Thymus (tissue), 11 donors: ENCODE measurements at regions not wholly inside any gene's neighbourhood (a gene's known extent, or its start where the extent isn't known, plus 50 kb on each side); places are given as distances from the start of the nearest gene placed in this dataset.

ENCODE experiments used
- DNase-seq, 9 donors: peaks; one replicate each; pipeline ENCODE4 v3.0.0-alpha.2; 2013; ENCODE audit warnings: low spot score in 9 of 9, low read depth in 6 of 9, missing footprints in 1 of 9
- H3K27ac ChIP-seq, 2 donors: one replicate each; pipeline ENCODE4 v1.5.1; 2013; ENCODE audit warnings: control low read depth in 1 of 2, low read depth in 1 of 2, low read length in 1 of 2, mild to moderate bottlenecking in 1 of 2, moderate library complexity in 1 of 2
- H3K27me3 ChIP-seq, 2 donors: one replicate each; pipeline ENCODE4 v1.5.1; 2013; ENCODE audit warnings: low read length in 1 of 2; ENCODE audit not compliant: control insufficient read depth in 2 of 2, insufficient read depth in 1 of 2
- H3K36me3 ChIP-seq, 2 donors: one replicate each; pipeline ENCODE4 v1.5.1; 2013; ENCODE audit warnings: low read length in 1 of 2, mild to moderate bottlenecking in 1 of 2, moderate library complexity in 1 of 2; ENCODE audit not compliant: control insufficient read depth in 2 of 2, insufficient read depth in 2 of 2
- H3K4me1 ChIP-seq, 2 donors: one replicate each; pipeline ENCODE4 v1.5.1; 2013; ENCODE audit warnings: low read length in 2 of 2; ENCODE audit not compliant: control insufficient read depth in 2 of 2, insufficient read depth in 2 of 2
- H3K4me3 ChIP-seq, 2 donors: one replicate each; pipeline ENCODE4 v1.5.1; 2013; ENCODE audit warnings: low read length in 2 of 2, control low read depth in 1 of 2, mild to moderate bottlenecking in 1 of 2
- H3K9me3 ChIP-seq, 2 donors: one replicate each; pipeline ENCODE4 v1.5.1; 2013; ENCODE audit warnings: low read length in 1 of 2, mild to moderate bottlenecking in 1 of 2; ENCODE audit not compliant: control insufficient read depth in 2 of 2, insufficient read depth in 1 of 2
- WGBS: extraction: QIAGEN DNeasy Blood & Tissue Kit; methylation state at CpG from one replicate; pipeline ENCODE4 v1.1.7; 2013; 5-methylcytosine and 5-hydroxymethylcytosine counted together
- donor health status: healthy.

DNA sequence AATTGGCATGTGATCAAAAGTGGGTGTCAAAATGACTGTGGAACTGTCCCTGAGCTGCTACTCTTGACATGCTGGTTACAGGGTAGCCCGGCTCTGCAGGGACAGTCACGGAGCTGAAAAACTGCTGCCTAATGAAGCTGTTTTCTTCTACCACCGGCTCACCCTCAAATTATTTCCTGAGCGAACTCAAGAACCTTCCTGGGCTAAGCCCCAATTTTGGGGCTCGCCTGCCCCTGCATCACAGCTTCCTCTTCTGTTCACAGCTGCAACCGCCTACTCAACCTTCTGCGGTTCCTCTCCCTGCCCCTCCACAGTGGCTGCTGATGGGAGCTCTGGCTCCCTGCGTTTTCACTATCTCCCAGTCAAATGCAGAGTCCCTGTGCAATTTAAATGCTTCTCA lies 110.8 kb upstream of the MLN start:
- Histone ChIP-seq H3K27ac (peak overlapping the region in 1 of 2 donors; percentile 79), H3K9me3 (peaks cover 0 to 3% of the 10 kb centered on the region in 2 donors), H3K36me3 (no peaks in the 10 kb centered on the region), H3K4me3 (no peak overlapping the region), H3K4me1 (peaks cover 14 to 42% of the 10 kb centered on the region in 2 donors), H3K27me3 (no peaks in the 10 kb centered on the region)
- DNase-seq, result peak in 6 of 9 donors; percentile 19 to 82 (median 54)
- WGBS, result 4% methylated on average over 8 of the region's 8 CpGs

DNA sequence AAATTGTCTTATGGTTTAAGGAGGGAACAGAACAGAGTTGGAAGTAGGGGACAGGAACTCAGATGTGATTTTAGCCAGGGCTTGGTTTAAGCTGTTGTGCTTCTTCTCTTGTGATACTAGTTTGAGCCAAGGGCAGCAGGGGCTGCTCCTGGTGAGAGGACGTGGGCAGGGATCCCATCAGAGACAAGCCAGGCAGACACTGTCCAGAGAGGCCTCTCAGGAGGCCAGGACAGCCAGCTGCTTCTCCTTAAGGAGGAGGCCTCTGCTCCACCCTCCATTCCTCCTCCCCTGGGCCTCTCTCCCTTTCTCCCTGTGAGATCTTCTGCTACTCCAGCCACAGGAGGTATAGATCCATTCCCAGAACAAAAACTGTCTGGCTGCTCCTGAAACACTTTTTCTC lies 108.4 kb upstream of the MLN start:
- 88% methylated on average over 1 of the region's 1 CpG for WGBS
- no peaks in the 10 kb centered on the region for H3K36me3 ChIP-seq

GRCh38 chr6:33911488-33911887 lies 107.7 kb upstream of the MLN start:
- 96% methylated on average over 6 of the region's 6 CpGs for WGBS
- H3K4me3 ChIP-seq, result no peak overlapping the region
- H3K27me3 ChIP-seq, result no peaks in the 10 kb centered on the region
- peaks cover 23 to 72% of the 10 kb centered on the region in 2 donors for H3K4me1 ChIP-seq
- H3K36me3 ChIP-seq, result no peaks in the 10 kb centered on the region
- H3K9me3 ChIP-seq, result peaks cover 0 to 3% of the 10 kb centered on the region in 2 donors
- H3K27ac ChIP-seq, result no peak overlapping the region
- no peak for DNase-seq

More for the DNA sequence above, 108.4 kb upstream of the MLN start:
- Histone ChIP-seq H3K4me3 (no peak overlapping the region), H3K27me3 (no peaks in the 10 kb centered on the region), H3K9me3 (peaks cover 0 to 3% of the 10 kb centered on the region in 2 donors), H3K4me1 (peaks cover 16 to 65% of the 10 kb centered on the region in 2 donors), H3K27ac (no peak overlapping the region)
- DNase-seq, result no peak

DNA sequence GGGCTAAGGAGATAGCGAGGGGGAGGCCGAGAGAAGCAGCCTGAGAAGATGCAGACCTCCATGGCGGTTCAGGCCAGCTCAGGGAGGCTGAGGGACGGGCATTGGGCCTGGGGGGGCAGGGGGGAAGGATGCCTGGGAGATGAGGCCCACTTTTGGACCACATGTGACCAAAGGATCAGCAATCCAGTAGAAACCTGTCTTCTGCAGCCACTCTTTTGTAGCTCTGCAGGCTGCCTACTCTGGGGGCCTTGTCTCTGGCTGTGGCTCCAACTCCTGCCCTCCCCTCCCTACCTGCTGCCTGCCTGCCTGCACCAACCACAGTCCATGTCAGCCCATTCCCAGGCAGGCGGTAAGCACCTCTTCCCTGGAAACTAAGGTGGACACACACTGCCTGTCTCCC lies 106.8 kb upstream of the MLN start:
- peaks cover 32 to 76% of the 10 kb centered on the region in 2 donors for H3K4me1 ChIP-seq
- no peaks in the 10 kb centered on the region for H3K36me3 ChIP-seq
- WGBS, result 97% methylated on average over 5 of the region's 5 CpGs

DNA sequence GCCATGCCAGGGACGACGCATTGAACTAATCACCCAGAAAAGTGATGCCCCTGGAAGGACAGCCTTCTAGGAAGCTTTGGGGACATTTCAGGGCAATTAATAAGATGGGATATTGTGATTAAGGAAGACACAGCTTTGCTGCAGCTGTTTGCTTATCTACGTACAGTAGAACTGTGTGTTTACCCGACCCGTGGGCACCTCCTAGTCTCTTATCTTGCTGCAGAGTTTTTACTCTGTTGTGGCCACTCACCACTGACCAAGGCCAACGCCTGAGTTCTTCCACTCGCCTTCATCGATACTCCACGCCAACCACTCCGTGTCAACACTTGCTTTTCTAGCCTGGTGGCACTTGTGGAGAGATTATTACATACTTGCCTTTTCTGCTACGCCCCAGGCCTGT lies 105.9 kb upstream of the MLN start:
- H3K4me3 ChIP-seq, result no peak overlapping the region
- peaks cover 0 to 3% of the 10 kb centered on the region in 2 donors for H3K9me3 ChIP-seq
- 95% methylated on average over 11 of the region's 11 CpGs for WGBS
- H3K36me3 ChIP-seq, result no peaks in the 10 kb centered on the region
- H3K27me3 ChIP-seq, result no peaks in the 10 kb centered on the region
- H3K4me1 ChIP-seq, result peaks cover 30 to 76% of the 10 kb centered on the region in 2 donors
- DNase-seq, result no peak
- no peak overlapping the region for H3K27ac ChIP-seq

More for the DNA sequence above, 106.8 kb upstream of the MLN start:
- Histone ChIP-seq H3K27me3 (no peaks in the 10 kb centered on the region), H3K9me3 (peaks cover 0 to 3% of the 10 kb centered on the region in 2 donors), H3K27ac (no peak overlapping the region), H3K4me3 (no peak overlapping the region)
- DNase-seq, result no peak

DNA sequence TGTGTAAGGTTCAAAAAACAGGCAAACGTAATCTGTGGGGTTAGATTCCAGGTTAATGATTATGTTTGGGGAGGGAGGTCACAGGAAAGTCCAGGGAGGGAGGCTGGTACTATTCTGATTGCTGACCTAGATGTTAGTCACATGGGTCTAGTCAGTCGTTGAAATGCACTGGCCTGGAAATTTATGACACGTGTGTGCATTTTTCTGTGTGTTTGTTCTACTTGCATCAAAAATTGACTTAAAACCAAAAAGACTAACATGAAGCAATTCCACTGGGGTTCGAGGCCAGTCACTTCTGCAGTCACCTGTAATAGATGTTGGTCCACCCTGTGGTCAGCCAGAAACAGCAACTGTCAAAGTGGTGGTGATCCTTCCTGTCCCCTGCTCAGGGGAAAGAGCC lies 104.2 kb upstream of the MLN start:
- WGBS, result 82% methylated on average over 4 of the region's 4 CpGs
- Histone ChIP-seq H3K27me3 (no peaks in the 10 kb centered on the region), H3K36me3 (no peaks in the 10 kb centered on the region), H3K4me1 (peaks cover 36 to 76% of the 10 kb centered on the region in 2 donors), H3K9me3 (peaks cover 0 to 6% of the 10 kb centered on the region in 2 donors), H3K27ac (no peak overlapping the region), H3K4me3 (no peak overlapping the region)
- no peak for DNase-seq

DNA sequence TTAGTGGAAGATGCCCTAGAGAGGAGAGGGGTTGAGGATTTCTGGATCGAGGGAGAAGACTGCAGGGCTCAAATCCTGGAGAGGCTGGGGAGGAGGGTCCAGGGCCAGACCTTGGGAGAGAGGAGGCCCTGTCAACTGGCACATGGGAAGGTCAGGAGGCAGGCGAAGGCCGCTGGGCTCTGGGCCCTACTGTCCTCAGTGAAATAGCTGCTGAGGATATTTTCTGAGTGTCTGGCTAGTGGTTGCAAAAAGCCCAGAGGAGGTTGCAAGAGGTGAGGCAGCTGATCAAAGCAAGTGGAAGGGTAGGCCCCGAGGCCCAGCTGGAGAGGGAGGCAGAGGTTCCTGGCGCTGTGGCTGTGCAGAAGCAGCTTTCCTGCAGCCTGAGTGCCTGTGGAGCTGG lies 103.4 kb upstream of the MLN start:
- H3K27me3 ChIP-seq, result no peaks in the 10 kb centered on the region
- DNase-seq, result peak in 1 of 9 donors; percentile 47
- H3K9me3 ChIP-seq, result peaks cover 0 to 6% of the 10 kb centered on the region in 2 donors
- no peaks in the 10 kb centered on the region for H3K36me3 ChIP-seq
- 69% methylated on average over 5 of the region's 5 CpGs for WGBS
- H3K4me3 ChIP-seq, result no peak overlapping the region
- H3K27ac ChIP-seq, result peak overlapping the region in 1 of 2 donors; percentile 93
- peaks cover 36 to 77% of the 10 kb centered on the region in 2 donors for H3K4me1 ChIP-seq

DNA sequence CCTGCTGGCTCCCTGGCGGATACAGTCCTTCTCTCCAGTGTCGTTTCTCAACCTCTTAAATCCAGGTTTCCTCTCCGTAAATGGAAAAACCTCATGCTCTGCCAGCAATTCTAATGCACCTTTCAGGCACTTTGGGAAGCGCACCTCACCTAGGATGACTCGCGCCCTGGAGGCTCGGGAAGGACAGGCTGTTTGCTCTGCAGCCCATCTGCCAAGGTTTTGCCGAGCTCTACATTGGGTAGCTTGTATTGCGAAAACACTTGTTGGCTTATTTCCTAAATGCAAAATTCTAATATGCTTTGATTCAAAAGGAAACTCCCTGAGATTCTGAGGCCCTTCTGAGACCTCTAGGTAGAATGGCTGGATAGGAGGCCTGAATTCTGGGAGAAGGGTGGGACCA lies 102.6 kb upstream of the MLN start:
- Histone ChIP-seq H3K27ac (peak overlapping the region; percentile 62 to 93), H3K9me3 (peaks cover 0 to 3% of the 10 kb centered on the region in 2 donors), H3K27me3 (no peaks in the 10 kb centered on the region), H3K4me3 (no peak overlapping the region), H3K36me3 (no peaks in the 10 kb centered on the region), H3K4me1 (peaks cover 36 to 82% of the 10 kb centered on the region in 2 donors)
- no peak for DNase-seq
- WGBS, result 94% methylated on average over 9 of the region's 9 CpGs

GRCh38 chr6:33905071-33905609 lies 101.3 kb upstream of the MLN start:
- Histone ChIP-seq H3K27ac (peak overlapping the region; percentile 91 to 93), H3K9me3 (peaks cover 0 to 3% of the 10 kb centered on the region in 2 donors), H3K27me3 (no peaks in the 10 kb centered on the region), H3K4me3 (peak overlapping the region in 1 of 2 donors; percentile 17), H3K4me1 (peaks cover 41 to 95% of the 10 kb centered on the region in 2 donors), H3K36me3 (no peaks in the 10 kb centered on the region)
- peak; percentile 61 to 93 (median 80) for DNase-seq
- 22% methylated on average over 8 of the region's 8 CpGs for WGBS
